ENCODE measurements at regions not wholly inside any gene's neighbourhood (a gene's known extent, or its start where the extent isn't known, plus 50 kb on each side); places are given as distances from the start of the nearest gene placed in this dataset.

DNA sequence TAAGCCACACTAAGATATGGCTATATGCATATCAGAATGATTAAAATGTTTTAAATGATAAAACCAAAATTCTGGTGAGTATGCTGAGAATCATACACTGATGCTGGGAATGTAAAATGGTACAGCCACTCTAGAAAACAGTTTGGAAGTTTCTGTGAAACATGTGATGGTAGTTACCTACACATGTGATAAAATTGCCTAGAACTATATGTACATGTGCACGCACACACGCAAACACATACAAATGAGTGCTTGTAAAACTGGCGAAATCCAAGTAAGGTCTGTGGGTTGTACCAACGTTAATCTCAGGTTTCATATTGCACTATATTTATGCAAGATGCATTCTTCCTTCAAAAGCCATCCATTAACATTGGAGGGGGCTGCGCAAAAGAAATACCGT lies 195.0 kb upstream of the RAB6C start:
- TF ChIP-seq, protein P1, sequence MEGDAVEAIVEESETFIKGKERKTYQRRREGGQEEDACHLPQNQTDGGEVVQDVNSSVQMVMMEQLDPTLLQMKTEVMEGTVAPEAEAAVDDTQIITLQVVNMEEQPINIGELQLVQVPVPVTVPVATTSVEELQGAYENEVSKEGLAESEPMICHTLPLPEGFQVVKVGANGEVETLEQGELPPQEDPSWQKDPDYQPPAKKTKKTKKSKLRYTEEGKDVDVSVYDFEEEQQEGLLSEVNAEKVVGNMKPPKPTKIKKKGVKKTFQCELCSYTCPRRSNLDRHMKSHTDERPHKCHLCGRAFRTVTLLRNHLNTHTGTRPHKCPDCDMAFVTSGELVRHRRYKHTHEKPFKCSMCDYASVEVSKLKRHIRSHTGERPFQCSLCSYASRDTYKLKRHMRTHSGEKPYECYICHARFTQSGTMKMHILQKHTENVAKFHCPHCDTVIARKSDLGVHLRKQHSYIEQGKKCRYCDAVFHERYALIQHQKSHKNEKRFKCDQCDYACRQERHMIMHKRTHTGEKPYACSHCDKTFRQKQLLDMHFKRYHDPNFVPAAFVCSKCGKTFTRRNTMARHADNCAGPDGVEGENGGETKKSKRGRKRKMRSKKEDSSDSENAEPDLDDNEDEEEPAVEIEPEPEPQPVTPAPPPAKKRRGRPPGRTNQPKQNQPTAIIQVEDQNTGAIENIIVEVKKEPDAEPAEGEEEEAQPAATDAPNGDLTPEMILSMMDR (IDR thresholded peaks at IDR 0.05): no peak
- H3K27ac ChIP-seq: no peak overlapping the region
- no peak overlapping the region for H3K4me3 ChIP-seq
- 81% methylated on average over 6 of the region's 6 CpGs for WGBS, 3 donors
- DNase-seq (no peak), ATAC-seq (no peak)
- no peaks in the 10 kb centered on the region for H3K9me3 ChIP-seq
- intact Hi-C loops (cut with DNase I): no loop called here
- no peaks in the 10 kb centered on the region for H3K4me1 ChIP-seq
- H3K36me3 ChIP-seq (ENCODE audit: insufficient read depth in 1 of 2, low read depth in 1 of 2): no peaks in the 10 kb centered on the region
- H3K27me3 ChIP-seq (ENCODE audit: insufficient read depth in 3 of 3, low read length in 2 of 3): peaks cover 0 to 3% (median 0%) of the 10 kb centered on the region in 3 donors

DNA sequence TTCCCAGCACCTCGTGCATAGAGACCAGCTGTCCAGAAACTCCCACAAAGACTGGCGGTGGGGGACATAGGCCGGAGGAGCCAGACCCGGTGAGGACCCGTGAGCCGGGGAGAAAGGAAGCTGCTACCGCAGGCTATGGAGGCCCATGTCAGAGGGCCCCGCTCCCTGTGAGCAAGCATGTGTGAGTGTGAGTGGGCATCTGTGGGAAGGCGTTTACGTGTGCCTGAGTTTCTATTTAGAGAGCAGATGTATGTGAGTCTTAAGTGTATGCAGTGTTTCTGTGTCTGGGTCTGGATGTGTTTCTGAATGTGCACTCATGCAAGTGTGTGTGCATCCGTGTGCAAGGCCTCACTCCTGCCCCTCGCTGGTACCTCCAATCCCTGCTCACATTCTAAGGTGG lies 187.8 kb upstream of the RAB6C start:
- TF ChIP-seq, protein P1 (IDR thresholded peaks at IDR 0.05): no peak
- DNase-seq (no peak), ATAC-seq (no peak)
- whole genome bisulfite sequencing, 3 donors: 81 to 84% (median 82%) methylated on average over 12 of the region's 12 CpGs
- Histone ChIP-seq H3K27me3 (ENCODE audit: insufficient read depth in 3 of 3, low read length in 2 of 3) (peaks cover 0 to 1% (median 0%) of the 10 kb centered on the region in 3 donors), H3K27ac (no peak overlapping the region), H3K9me3 (no peaks in the 10 kb centered on the region), H3K4me1 (no peaks in the 10 kb centered on the region), H3K4me3 (no peak overlapping the region), H3K36me3 (ENCODE audit: insufficient read depth in 1 of 2, low read depth in 1 of 2) (no peaks in the 10 kb centered on the region)
- intact Hi-C loops (cut with DNase I): no loop called here

DNA sequence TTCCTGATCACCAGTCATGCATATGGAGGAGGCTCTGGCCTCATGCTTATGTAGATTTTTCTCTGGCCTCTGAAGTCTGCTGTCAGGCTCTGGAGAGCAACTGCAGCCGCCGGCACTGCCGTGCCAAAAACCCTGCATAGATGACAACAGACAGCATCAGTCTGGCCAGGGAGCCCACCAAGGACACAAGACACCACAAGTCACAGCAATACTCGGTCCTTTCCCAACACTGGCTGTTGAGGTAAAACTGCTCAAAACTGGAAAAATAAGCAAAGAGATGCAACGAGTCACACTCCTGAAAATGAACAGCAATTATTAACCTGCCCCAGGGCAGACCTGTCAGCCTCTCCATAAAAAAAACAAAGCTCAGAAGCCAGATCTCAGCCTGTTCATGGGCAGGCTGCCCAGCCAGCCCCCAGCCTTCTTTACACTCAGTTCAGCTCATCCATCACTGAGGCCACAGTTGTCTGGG lies 186.0 kb upstream of the RAB6C start:
- TF ChIP-seq, protein P1 (IDR thresholded peaks at IDR 0.05): no peak
- intact Hi-C loops (cut with DNase I): no loop called here
- ATAC-seq (no peak), DNase-seq (no peak)
- no peaks in the 10 kb centered on the region for H3K36me3 ChIP-seq (ENCODE audit: insufficient read depth in 1 of 2, low read depth in 1 of 2)
- H3K4me3 ChIP-seq: no peak overlapping the region
- peaks cover 0 to 1% (median 0%) of the 10 kb centered on the region in 3 donors for H3K27me3 ChIP-seq (ENCODE audit: insufficient read depth in 3 of 3, low read length in 2 of 3)
- no peaks in the 10 kb centered on the region for H3K4me1 ChIP-seq
- H3K9me3 ChIP-seq: no peaks in the 10 kb centered on the region
- 45 to 52% (median 50%) methylated on average over 5 of the region's 5 CpGs for WGBS, 3 donors
- H3K27ac ChIP-seq: no peak overlapping the region

DNA sequence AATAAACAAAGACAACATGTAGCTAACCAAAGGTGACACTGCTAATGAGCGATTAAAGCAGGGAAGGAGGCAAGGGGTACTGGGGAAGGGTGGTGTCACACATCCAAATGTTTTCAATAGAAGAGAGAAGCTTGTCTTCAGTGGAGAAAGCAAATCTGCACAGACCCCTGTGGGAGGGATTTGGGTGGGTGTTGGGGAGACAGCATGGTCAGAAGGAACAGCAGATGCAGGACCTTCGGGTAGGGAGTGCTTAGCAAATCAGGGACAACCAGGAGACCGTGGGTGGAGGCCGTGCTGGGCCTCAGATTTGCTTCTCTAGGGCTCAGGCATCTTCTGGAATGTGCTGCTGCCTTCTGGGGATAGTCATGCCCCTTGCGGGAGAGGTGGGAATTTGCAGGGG lies 185.3 kb upstream of the RAB6C start:
- no peak for DNase-seq
- Histone ChIP-seq H3K4me1 (no peaks in the 10 kb centered on the region), H3K27ac (no peak overlapping the region), H3K9me3 (no peaks in the 10 kb centered on the region), H3K4me3 (no peak overlapping the region), H3K27me3 (ENCODE audit: insufficient read depth in 3 of 3, low read length in 2 of 3) (peaks cover 0 to 1% (median 0%) of the 10 kb centered on the region in 3 donors), H3K36me3 (ENCODE audit: insufficient read depth in 1 of 2, low read depth in 1 of 2) (no peaks in the 10 kb centered on the region)
- TF ChIP-seq, protein P1 (IDR thresholded peaks at IDR 0.05): no peak
- intact Hi-C loops (cut with DNase I): no loop called here
- WGBS, 3 donors: 50 to 67% (median 66%) methylated on average over 5 of the region's 5 CpGs
- no peak for ATAC-seq

DNA sequence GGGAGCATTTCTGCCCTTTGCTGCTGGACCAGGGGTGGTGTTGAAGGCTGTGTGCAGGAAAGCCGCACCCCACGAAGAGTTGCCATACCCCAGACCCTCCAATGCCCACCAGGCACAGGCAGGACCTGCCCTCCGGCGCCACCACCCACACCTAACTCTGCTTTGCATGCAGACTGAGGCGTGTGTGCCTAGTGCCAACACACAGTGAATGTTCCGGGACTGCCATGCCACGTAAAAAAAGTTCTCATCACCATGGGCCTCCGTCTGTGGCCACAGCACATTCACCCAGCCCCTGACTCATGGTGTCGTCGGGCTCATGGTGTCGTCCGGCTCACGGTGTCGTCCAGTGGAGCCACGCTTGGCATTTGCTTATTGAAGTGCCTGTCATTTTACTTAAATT lies 184.9 kb upstream of the RAB6C start:
- H3K36me3 ChIP-seq (ENCODE audit: insufficient read depth in 1 of 2, low read depth in 1 of 2): no peaks in the 10 kb centered on the region
- TF ChIP-seq, protein P1 (IDR thresholded peaks at IDR 0.05): no peak
- peaks cover 0 to 1% (median 0%) of the 10 kb centered on the region in 3 donors for H3K27me3 ChIP-seq (ENCODE audit: insufficient read depth in 3 of 3, low read length in 2 of 3)
- no peak overlapping the region for H3K4me3 ChIP-seq
- intact Hi-C loops (cut with DNase I): no loop called here
- no peaks in the 10 kb centered on the region for H3K9me3 ChIP-seq
- no peak overlapping the region for H3K27ac ChIP-seq
- WGBS, 3 donors: 82 to 89% (median 89%) methylated on average over 15 of the region's 15 CpGs
- H3K4me1 ChIP-seq: no peaks in the 10 kb centered on the region
- DNase-seq (no peak), ATAC-seq (no peak)

All from psoas muscle (tissue), 7 donors.